Right lobe of liver (tissue), 6 donors: ENCODE measurements at regions not wholly inside any gene's neighbourhood (a gene's known extent, or its start where the extent isn't known, plus 50 kb on each side); places are given as distances from the start of the nearest gene placed in this dataset.

Experiments
- ATAC-seq, 4 donors: fragments of 200-7000 bp; cut with Tn5 transposase; one replicate each; pipeline ENCODE4 v1.9.1; 2020; ENCODE audit warnings: mild to moderate bottlenecking in 4 of 4, moderate library complexity in 4 of 4
- DNase-seq, 3 donors: peaks; one replicate each; pipeline ENCODE4 v3.0.0-alpha.2; 2020
- H3K27ac ChIP-seq, 3 donors: fragments of 200-600 bp; one replicate each; pipeline ENCODE4 v1.8.0; 2022
- H3K27me3 ChIP-seq, 2 donors: fragments of 200-600 bp; one replicate each; pipeline ENCODE4 v1.8.0; 2022
- H3K36me3 ChIP-seq, 4 donors: fragments of 200-600 bp; sonication (generic) in 1 of 4; one replicate each; pipeline versions ENCODE4 v1.5.1 to v1.8.0; 2017 to 2022; ENCODE audit warnings: control low read depth in 1 of 4
- H3K4me1 ChIP-seq, 4 donors: fragments of 200-600 bp; sonication (generic) in 1 of 4; one replicate each; pipeline versions ENCODE4 v1.5.1 to v1.8.0; 2017 to 2022; ENCODE audit warnings: control low read depth in 1 of 4
- H3K4me3 ChIP-seq, 3 donors: fragments of 200-600 bp; one replicate each; pipeline ENCODE4 v1.8.0; 2022
- H3K9me3 ChIP-seq, 4 donors: fragments of 200-600 bp; sonication (generic) in 1 of 4; one replicate each; pipeline versions ENCODE4 v1.5.1 to v1.8.0; 2017 to 2022; ENCODE audit warnings: control low read depth in 1 of 4
- POLR2A ChIP-seq: fragments of 450-650 bp; IDR thresholded peaks from one replicate; pipeline ENCODE4 v1.6.1; 2017; ENCODE audit warnings: antibody characterized with exemption, mild to moderate bottlenecking
- WGBS: methylation state at CpG from one replicate; pipeline ENCODE4 v1.1.6; 2018; ENCODE audit warnings: low coverage, low lambda C conversion rate; ENCODE audit not compliant: insufficient coverage; ENCODE audit errors: missing lambda C conversion rate; 5-methylcytosine and 5-hydroxymethylcytosine counted together
- intact Hi-C, 2 donors: fragments of 100-400 bp; cut with DNase I; formaldehyde crosslinking; loops; one replicate each; pipeline versions ENCODE4 v1.11.2 to v1.14.1; 2022
- TF ChIP-seq, protein P1 (sequence below), 4 donors: fragments of 200-600 bp in 3 of 4; fragments of 450-650 bp in 1 of 4; IDR thresholded peaks; one replicate each; pipeline versions ENCODE4 v1.5.1 to v1.8.0; 2016 to 2022; ENCODE audit warnings: antibody characterized with exemption in 4 of 4, mild to moderate bottlenecking in 2 of 4
- donor health status: DM: no; HTN: yes; CAD: no.
- donor health status: DM: no; HTN: no; CAD: no.
- donor health status: DM: no; HTN: no; CAD: no.
- donor health status: DM: no; HTN: yes; CAD: no.
- donor health status: DM: no; HTN: yes; CAD: no.

DNA sequence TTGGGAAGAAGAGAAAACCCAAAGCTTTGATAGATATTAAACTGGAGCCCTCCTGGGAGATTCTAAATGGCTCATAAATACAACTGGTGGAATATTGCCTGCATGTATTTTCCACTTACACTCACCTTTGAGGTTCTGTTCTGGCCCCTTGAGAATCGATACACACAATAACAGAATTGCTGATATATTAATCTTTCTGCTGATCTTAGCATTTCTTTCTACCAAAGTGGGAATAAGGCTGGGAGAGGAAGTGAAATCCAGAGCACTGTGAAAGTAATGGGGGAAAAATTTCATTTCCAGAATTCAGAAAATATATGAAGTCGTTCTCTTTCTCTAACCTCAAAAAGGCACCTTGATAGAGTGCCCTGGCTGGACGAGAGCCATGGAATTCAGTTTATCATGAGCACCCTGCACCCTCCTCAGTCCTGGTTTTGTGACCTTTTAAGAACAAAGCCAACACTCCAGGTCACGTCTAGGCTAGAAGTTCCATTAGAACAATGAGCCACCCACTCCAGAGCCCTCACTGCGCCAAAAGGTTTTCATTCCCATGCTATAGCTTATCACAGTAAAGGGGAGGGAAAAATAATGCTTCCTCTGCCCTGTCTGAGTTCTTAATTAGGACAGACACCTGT lies 244.5 kb downstream of the CD83 start:
- H3K9me3 ChIP-seq: no peaks in the 10 kb centered on the region
- no peak for DNase-seq
- no peak overlapping the region for H3K27ac ChIP-seq
- no peak overlapping the region for H3K4me3 ChIP-seq
- TF ChIP-seq, protein P1, sequence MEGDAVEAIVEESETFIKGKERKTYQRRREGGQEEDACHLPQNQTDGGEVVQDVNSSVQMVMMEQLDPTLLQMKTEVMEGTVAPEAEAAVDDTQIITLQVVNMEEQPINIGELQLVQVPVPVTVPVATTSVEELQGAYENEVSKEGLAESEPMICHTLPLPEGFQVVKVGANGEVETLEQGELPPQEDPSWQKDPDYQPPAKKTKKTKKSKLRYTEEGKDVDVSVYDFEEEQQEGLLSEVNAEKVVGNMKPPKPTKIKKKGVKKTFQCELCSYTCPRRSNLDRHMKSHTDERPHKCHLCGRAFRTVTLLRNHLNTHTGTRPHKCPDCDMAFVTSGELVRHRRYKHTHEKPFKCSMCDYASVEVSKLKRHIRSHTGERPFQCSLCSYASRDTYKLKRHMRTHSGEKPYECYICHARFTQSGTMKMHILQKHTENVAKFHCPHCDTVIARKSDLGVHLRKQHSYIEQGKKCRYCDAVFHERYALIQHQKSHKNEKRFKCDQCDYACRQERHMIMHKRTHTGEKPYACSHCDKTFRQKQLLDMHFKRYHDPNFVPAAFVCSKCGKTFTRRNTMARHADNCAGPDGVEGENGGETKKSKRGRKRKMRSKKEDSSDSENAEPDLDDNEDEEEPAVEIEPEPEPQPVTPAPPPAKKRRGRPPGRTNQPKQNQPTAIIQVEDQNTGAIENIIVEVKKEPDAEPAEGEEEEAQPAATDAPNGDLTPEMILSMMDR (IDR thresholded peaks at IDR 0.05): no peak
- no peak for TF ChIP-seq POLR2A
- ATAC-seq: no peak
- no peaks in the 10 kb centered on the region for H3K27me3 ChIP-seq
- intact Hi-C loops: no loop called here
- H3K36me3 ChIP-seq: no peaks in the 10 kb centered on the region
- WGBS: 74% methylated on average over 5 of the region's 5 CpGs
- peaks cover 0 to 8% (median 3%) of the 10 kb centered on the region in 4 donors for H3K4me1 ChIP-seq

DNA sequence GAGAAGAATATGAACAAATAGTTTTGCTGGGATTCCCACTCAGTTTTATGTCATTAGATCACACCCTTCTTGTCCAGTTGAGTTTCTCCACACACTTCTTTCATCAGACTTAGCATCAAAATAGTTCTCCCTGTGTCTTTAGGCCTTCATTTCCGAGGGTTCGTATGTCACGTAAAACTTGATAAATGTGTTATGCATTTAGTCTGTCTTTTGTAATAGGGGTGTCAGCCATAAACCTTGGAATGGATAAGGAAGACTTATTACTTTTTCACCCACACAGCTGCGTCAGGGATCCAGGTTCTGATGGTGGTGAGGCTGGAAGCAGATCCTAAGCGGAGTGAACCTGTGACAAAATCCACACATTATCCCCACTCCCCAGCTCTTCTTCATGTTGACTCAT lies 246.8 kb downstream of the CD83 start:
- Histone ChIP-seq H3K4me3 (no peak overlapping the region), H3K36me3 (no peaks in the 10 kb centered on the region), H3K27ac (no peak overlapping the region), H3K9me3 (no peaks in the 10 kb centered on the region), H3K27me3 (no peaks in the 10 kb centered on the region), H3K4me1 (peaks cover 0 to 11% (median 4%) of the 10 kb centered on the region in 4 donors)
- TF ChIP-seq, protein P1 (IDR thresholded peaks at IDR 0.05): no peak
- TF ChIP-seq POLR2A: no peak
- intact Hi-C loops: no loop called here
- WGBS: 91% methylated on average over 5 of the region's 5 CpGs
- DNase-seq: no peak
- no peak for ATAC-seq

DNA sequence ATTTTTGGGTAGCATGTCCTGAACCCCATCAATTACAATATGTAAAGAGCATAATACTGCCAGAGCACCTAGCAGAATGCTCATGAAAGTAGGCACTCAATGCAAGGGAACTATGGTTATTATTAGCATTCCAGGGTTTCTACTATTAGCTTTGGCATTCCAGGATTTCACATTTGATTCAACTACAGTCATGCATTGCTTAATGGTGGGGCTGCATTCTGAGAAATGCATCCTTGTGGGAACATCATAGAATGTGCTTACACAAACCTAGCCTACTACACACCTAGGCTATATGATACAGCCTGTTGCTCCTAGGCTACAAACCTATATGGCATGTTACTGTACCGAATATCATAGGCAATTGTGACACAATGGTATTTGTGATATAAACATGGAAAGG lies 247.8 kb downstream of the CD83 start:
- Histone ChIP-seq H3K9me3 (no peaks in the 10 kb centered on the region), H3K36me3 (no peaks in the 10 kb centered on the region), H3K27ac (no peak overlapping the region), H3K4me3 (no peak overlapping the region), H3K4me1 (peaks cover 0 to 11% (median 4%) of the 10 kb centered on the region in 4 donors), H3K27me3 (no peaks in the 10 kb centered on the region)
- intact Hi-C loops: no loop called here
- TF ChIP-seq, protein P1 (IDR thresholded peaks at IDR 0.05): no peak
- no peak for TF ChIP-seq POLR2A
- WGBS: 94% methylated on average over 1 of the region's 1 CpG
- no peak for DNase-seq
- no peak for ATAC-seq

DNA sequence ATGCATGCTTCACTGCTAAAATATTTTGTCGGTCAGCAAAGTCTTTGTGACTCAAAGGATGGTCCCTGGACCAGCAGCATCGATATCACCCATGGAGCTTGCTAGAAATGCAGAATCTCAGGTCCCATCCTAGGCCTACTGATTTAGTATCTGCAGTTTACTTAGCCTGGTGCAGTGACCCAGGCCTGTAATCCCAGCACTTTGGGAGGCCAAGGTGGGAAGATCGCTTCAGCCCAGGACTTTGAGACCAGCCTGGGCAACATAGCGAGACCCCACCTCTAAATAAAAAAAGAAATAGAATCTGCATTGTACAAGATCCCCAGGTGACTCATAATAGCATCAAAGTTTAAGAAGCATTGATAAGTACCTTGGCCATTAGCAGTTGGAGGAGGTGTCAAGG lies 248.7 kb downstream of the CD83 start:
- Histone ChIP-seq H3K9me3 (no peaks in the 10 kb centered on the region), H3K27me3 (no peaks in the 10 kb centered on the region), H3K36me3 (no peaks in the 10 kb centered on the region), H3K4me1 (peaks cover 0 to 11% (median 4%) of the 10 kb centered on the region in 4 donors), H3K27ac (no peak overlapping the region), H3K4me3 (no peak overlapping the region)
- intact Hi-C loops: no loop called here
- DNase-seq: no peak
- TF ChIP-seq, protein P1 (IDR thresholded peaks at IDR 0.05): no peak
- no peak for TF ChIP-seq POLR2A
- ATAC-seq: no peak
- 91% methylated on average over 2 of the region's 4 CpGs for WGBS
